ENCODE measurements at regions not wholly inside any gene's neighbourhood (a gene's known extent, or its start where the extent isn't known, plus 50 kb on each side); places are given as distances from the start of the nearest gene placed in this dataset.

DNA sequence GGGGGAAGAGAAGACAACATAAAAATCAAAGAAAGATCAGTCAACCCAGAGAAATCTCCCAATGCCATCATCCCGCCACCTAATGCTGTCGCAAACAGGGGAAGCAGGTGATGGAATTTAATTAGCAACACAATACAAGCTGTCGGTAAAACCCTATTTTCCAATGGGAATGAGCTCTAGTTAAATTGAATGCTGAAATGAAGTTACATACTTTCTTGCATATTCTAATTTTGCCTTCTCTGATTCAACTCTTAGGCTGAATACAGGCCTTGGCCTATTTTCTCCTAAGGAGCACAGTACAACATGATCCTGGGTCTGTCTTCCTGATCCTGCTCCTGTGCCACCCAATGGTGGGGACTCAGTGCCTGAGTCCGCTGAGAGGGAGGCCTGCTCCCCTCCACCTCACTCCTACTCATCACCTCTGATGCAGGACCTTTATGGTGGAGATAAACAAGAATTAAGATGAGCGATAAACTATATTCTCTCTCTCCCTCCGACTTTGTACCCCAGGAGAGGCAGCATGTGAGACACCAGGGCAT lies 238.8 kb downstream of the GXYLT1 start (continued):
- TF ChIP-seq, protein P1, sequence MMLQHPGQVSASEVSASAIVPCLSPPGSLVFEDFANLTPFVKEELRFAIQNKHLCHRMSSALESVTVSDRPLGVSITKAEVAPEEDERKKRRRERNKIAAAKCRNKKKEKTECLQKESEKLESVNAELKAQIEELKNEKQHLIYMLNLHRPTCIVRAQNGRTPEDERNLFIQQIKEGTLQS (IDR thresholded peaks at IDR 0.05; ENCODE audit: borderline replicate concordance, extremely low read depth, low read depth, low read length) = no peak
- TF ChIP-seq NFXL1 (IDR thresholded peaks at IDR 0.05; ENCODE audit: borderline replicate concordance) = no peak
- no peak for TF ChIP-seq YBX1 (IDR thresholded peaks at IDR 0.05)
- no peak for TF ChIP-seq EED (IDR thresholded peaks at IDR 0.05; ENCODE audit: low read depth)
- TF ChIP-seq, protein P2, sequence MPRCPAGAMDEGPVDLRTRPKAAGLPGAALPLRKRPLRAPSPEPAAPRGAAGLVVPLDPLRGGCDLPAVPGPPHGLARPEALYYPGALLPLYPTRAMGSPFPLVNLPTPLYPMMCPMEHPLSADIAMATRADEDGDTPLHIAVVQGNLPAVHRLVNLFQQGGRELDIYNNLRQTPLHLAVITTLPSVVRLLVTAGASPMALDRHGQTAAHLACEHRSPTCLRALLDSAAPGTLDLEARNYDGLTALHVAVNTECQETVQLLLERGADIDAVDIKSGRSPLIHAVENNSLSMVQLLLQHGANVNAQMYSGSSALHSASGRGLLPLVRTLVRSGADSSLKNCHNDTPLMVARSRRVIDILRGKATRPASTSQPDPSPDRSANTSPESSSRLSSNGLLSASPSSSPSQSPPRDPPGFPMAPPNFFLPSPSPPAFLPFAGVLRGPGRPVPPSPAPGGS (IDR thresholded peaks at IDR 0.05; ENCODE audit: borderline replicate concordance, insufficient read depth, low read depth, low read length, poor library complexity, severe bottlenecking) = no peak
- TF ChIP-seq SMARCA5 (IDR thresholded peaks at IDR 0.05) = no peak
- no peak for TF ChIP-seq CEBPB (IDR thresholded peaks at IDR 0.05; ENCODE audit: borderline replicate concordance in 1 of 2, low read depth in 2 of 2, low read length in 2 of 2)
- TF ChIP-seq MTA3 (IDR thresholded peaks at IDR 0.05; ENCODE audit: borderline replicate concordance, low read length) = no peak
- TF ChIP-seq, protein P3, sequence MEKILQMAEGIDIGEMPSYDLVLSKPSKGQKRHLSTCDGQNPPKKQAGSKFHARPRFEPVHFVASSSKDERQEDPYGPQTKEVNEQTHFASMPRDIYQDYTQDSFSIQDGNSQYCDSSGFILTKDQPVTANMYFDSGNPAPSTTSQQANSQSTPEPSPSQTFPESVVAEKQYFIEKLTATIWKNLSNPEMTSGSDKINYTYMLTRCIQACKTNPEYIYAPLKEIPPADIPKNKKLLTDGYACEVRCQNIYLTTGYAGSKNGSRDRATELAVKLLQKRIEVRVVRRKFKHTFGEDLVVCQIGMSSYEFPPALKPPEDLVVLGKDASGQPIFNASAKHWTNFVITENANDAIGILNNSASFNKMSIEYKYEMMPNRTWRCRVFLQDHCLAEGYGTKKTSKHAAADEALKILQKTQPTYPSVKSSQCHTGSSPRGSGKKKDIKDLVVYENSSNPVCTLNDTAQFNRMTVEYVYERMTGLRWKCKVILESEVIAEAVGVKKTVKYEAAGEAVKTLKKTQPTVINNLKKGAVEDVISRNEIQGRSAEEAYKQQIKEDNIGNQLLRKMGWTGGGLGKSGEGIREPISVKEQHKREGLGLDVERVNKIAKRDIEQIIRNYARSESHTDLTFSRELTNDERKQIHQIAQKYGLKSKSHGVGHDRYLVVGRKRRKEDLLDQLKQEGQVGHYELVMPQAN (conservative IDR thresholded peaks at IDR 0.05) = no peak
- TF ChIP-seq NR2C2 (IDR thresholded peaks at IDR 0.05; ENCODE audit: borderline replicate concordance, control insufficient read depth, insufficient read length, low read depth) = no peak
- no peak for TF ChIP-seq SIX5 (IDR thresholded peaks at IDR 0.05; ENCODE audit: low read depth, low read length, severe bottlenecking)

All from GM12878 (cell line).